Neural progenitor cell (in vitro differentiated cells): ENCODE measurements at regions not wholly inside any gene's neighbourhood (a gene's known extent, or its start where the extent isn't known, plus 50 kb on each side); places are given as distances from the start of the nearest gene placed in this dataset.

ENCODE experiments used
- EZH2 ChIP-seq: fragments of 200-600 bp; sonication (generic); IDR thresholded peaks from 2 replicates; pipeline ENCODE4 v1.6.1; 2017; ENCODE audit warnings: antibody characterized with exemption, mild to moderate bottlenecking, moderate library complexity
- EZH2phosphoT487 ChIP-seq: fragments of 200-600 bp; sonication (generic); IDR thresholded peaks from 2 replicates; pipeline ENCODE4 v1.6.1; 2017; ENCODE audit warnings: antibody characterized with exemption
- TF ChIP-seq, protein P1 (sequence below): fragments of 200-600 bp; sonication (generic); IDR thresholded peaks from 2 replicates; pipeline ENCODE4 v1.5.1; 2017; ENCODE audit warnings: antibody characterized with exemption, mild to moderate bottlenecking

GRCh38 chr12:68080577-68080976 lies 79.0 kb downstream of the IFNG start:
- TF ChIP-seq, protein P1, sequence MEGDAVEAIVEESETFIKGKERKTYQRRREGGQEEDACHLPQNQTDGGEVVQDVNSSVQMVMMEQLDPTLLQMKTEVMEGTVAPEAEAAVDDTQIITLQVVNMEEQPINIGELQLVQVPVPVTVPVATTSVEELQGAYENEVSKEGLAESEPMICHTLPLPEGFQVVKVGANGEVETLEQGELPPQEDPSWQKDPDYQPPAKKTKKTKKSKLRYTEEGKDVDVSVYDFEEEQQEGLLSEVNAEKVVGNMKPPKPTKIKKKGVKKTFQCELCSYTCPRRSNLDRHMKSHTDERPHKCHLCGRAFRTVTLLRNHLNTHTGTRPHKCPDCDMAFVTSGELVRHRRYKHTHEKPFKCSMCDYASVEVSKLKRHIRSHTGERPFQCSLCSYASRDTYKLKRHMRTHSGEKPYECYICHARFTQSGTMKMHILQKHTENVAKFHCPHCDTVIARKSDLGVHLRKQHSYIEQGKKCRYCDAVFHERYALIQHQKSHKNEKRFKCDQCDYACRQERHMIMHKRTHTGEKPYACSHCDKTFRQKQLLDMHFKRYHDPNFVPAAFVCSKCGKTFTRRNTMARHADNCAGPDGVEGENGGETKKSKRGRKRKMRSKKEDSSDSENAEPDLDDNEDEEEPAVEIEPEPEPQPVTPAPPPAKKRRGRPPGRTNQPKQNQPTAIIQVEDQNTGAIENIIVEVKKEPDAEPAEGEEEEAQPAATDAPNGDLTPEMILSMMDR = no peak
- TF ChIP-seq EZH2 (no peak), EZH2phosphoT487 (no peak)
